ENCODE measurements at regions not wholly inside any gene's neighbourhood (a gene's known extent, or its start where the extent isn't known, plus 50 kb on each side); places are given as distances from the start of the nearest gene placed in this dataset.

DNA sequence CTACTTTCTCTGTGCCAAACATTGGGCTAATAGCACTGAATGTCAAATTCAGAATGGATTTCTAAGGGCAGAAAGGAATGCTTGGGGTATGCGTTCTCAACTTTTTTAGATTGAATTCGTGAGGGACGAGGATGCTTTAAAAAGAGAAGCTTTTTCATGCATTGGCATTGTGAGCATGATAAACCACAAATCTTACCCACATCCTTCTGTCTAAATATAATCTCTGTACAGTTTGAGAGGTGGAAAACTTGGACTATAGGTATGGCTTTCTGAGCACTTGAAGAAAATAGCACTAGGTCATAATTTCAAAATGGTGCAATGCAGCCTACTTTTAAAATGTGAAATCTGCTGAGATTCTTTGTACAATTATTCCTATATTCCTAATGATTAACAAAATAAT is 71.4 kb upstream of the HHIP start:
- TF ChIP-seq HDGF (IDR thresholded peaks at IDR 0.05; ENCODE audit: borderline replicate concordance) (no peak), BHLHE40 (IDR thresholded peaks at IDR 0.05; ENCODE audit: borderline replicate concordance) (no peak), PKNOX1 (IDR thresholded peaks at IDR 0.05) (no peak), SP1 (IDR thresholded peaks at IDR 0.05) (no peak), FOXM1 (IDR thresholded peaks at IDR 0.05; ENCODE audit: borderline replicate concordance) (no peak), NFRKB (IDR thresholded peaks at IDR 0.05) (no peak), ZNF384 (IDR thresholded peaks at IDR 0.05) (no peak), L3MBTL2 (conservative IDR thresholded peaks at IDR 0.05) (no peak), FOXK2 (IDR thresholded peaks at IDR 0.05) (no peak), SUZ12 (IDR thresholded peaks at IDR 0.05) (no peak), ARNT (IDR thresholded peaks at IDR 0.05) (no peak)

All from HEK293T (cell line).